ENCODE measurements at regions not wholly inside any gene's neighbourhood (a gene's known extent, or its start where the extent isn't known, plus 50 kb on each side); places are given as distances from the start of the nearest gene placed in this dataset.

- no peak for DNase-seq (ENCODE audit: low read depth)
- no peak for TF ChIP-seq CTCF (conservative IDR thresholded peaks at IDR 0.05; ENCODE audit: control insufficient read depth, insufficient read depth, low read depth, low read length)
These were observed 56.3 kb upstream of the DHX40 start for GRCh38 chr17:59508999-59509625.

GRCh38 chr17:59510611-59511010 is 54.8 kb upstream of the DHX40 start:
- TF ChIP-seq CTCF (conservative IDR thresholded peaks at IDR 0.05; ENCODE audit: control insufficient read depth, insufficient read depth, low read depth, low read length), result no peak
- no peak for DNase-seq (ENCODE audit: low read depth)
- no peak overlapping the region for H3K4me3 ChIP-seq (ENCODE audit: control insufficient read depth, low read depth, low read length)

More at GRCh38 chr17:59508999-59509625, 56.3 kb upstream of the DHX40 start:
- no peak overlapping the region for H3K4me3 ChIP-seq (ENCODE audit: control insufficient read depth, low read depth, low read length)

GRCh38 chr17:59511726-59512125 is 53.7 kb upstream of the DHX40 start:
- TF ChIP-seq CTCF (conservative IDR thresholded peaks at IDR 0.05; ENCODE audit: control insufficient read depth, insufficient read depth, low read depth, low read length), result no peak
- no peak for DNase-seq (ENCODE audit: low read depth)
- no peak overlapping the region for H3K4me3 ChIP-seq (ENCODE audit: control insufficient read depth, low read depth, low read length)

DNA sequence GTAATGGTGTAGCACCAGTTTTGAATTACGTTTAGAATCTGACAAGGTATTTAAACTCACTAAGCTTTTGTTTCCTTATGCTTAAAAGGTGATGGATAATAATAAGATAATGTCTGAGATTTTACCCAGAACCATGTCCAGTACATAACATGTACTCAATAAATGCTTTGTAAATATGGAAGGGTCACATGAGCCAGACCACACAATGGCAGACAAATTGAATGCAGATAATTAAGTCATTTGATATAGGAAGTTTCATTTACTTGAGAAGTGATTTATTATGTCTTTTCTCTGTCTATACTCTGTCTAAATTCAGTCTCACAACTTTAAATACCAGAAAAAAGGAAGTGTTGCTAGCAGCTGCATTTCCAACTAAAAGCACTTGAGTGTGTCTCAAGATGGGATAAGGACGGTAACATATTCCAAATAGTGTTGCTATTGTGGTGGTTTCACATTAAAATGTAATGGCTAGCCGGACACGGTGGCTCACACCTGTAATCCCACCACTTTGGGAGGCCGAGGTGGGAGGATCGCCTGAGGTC is 52.5 kb upstream of the DHX40 start:
- no peak overlapping the region for H3K4me3 ChIP-seq (ENCODE audit: control insufficient read depth, low read depth, low read length)
- no peak for TF ChIP-seq CTCF (conservative IDR thresholded peaks at IDR 0.05; ENCODE audit: control insufficient read depth, insufficient read depth, low read depth, low read length)
- DNase-seq (ENCODE audit: low read depth), result no peak

- DNase-seq (ENCODE audit: low read depth), result peak; percentile 74
- H3K4me3 ChIP-seq (ENCODE audit: control insufficient read depth, low read depth, low read length), result no peak overlapping the region
- no peak for TF ChIP-seq CTCF (conservative IDR thresholded peaks at IDR 0.05; ENCODE audit: control insufficient read depth, insufficient read depth, low read depth, low read length)
These were observed 51.2 kb upstream of the DHX40 start for GRCh38 chr17:59513934-59514841.
